HepG2 (cell line): ENCODE measurements at regions not wholly inside any gene's neighbourhood (a gene's known extent, or its start where the extent isn't known, plus 50 kb on each side); places are given as distances from the start of the nearest gene placed in this dataset.

ENCODE experiments used
- ATAC-seq: fragments of 200-7000 bp; cut with Tn5 transposase; 3 replicates; pipeline ENCODE4 v1.9.1; 2020; ENCODE audit warnings: mild to moderate bottlenecking, moderate library complexity
- BruUV-seq: library from RNA; stranded (reverse); fragments of 400-500 nt; replicated peaks from 2 replicates; lab custom pipeline; 2021; lab: Mats Ljungman, UMichigan
- CTCF ChIA-PET: fragments of 300-600 bp; formaldehyde crosslinking; extraction: SDS; loops from one replicate; lab custom pipeline; 2021; ENCODE audit warnings: low total read pairs, inconsistent platforms, low intra/inter-chr PET ratio; lab: Yijun Ruan, JAX
- POLR2A ChIA-PET: fragments of 350-600 bp; sonication (Branson Sonifier 250); formaldehyde crosslinking; loops from one replicate; lab custom pipeline; 2020; ENCODE audit warnings: antibody characterized with exemption, inconsistent platforms; lab: Yijun Ruan, JAX
- DNase-seq: peaks from one replicate; pipeline ENCODE4 v3.0.0-alpha.2; 2015; ENCODE audit warnings: low spot score
- FAIRE-seq: peaks from 3 replicates; lab custom pipeline; 2011; peaks lifted over from hg19 to GRCh38; lab: Jason Lieb, UNC
- H2AFZ ChIP-seq: one replicate; pipeline ENCODE4 v1.6.1; 2011; ENCODE audit warnings: low read length, inconsistent platforms
- H3K27ac ChIP-seq: fragments of 300-600 bp; 3 replicates; pipeline ENCODE4 v1.8.0; 2011; ENCODE audit warnings: mixed run types, mild to moderate bottlenecking, mixed read lengths, low read length, inconsistent platforms; ENCODE audit not compliant: insufficient read depth; ENCODE audit errors: extremely low read length
- H3K27me3 ChIP-seq, 2 experiments: fragments of 200-600 bp in 1 of 2; 2 replicates in 1 of 2; 3 replicates in 1 of 2; pipeline versions ENCODE4 v1.6.0 to v1.8.0; 2011; ENCODE audit warnings: low read length in 2 of 2, mild to moderate bottlenecking in 2 of 2, moderate library complexity in 2 of 2, inconsistent platforms in 1 of 2; ENCODE audit not compliant: insufficient read depth in 2 of 2, control insufficient read depth in 1 of 2
- H3K36me3 ChIP-seq, 2 experiments: fragments of 200-600 bp in 1 of 2; replicated peaks in 1 of 2; 2 replicates in 1 of 2; 3 replicates in 1 of 2; pipeline versions ENCODE4 v1.5.1 to v1.8.0; 2011; ENCODE audit warnings: low read length in 2 of 2, inconsistent platforms in 1 of 2; ENCODE audit not compliant: insufficient read depth in 2 of 2, control insufficient read depth in 1 of 2
- H3K4me1 ChIP-seq: 2 replicates; pipeline ENCODE4 v1.5.1; 2012; ENCODE audit warnings: low read length, inconsistent platforms; ENCODE audit not compliant: insufficient read depth
- H3K4me2 ChIP-seq: 2 replicates; pipeline ENCODE4 v1.6.0; 2011; ENCODE audit warnings: low read depth, low read length, inconsistent platforms
- H3K4me3 ChIP-seq, 3 experiments: fragments of 200-600 bp in 1 of 3; sonication (generic), shearing (Covaris generic) in 1 of 3; replicated peaks in 1 of 3; 2 replicates each; pipeline ENCODE4 v1.5.1; 2011 to 2016; ENCODE audit warnings: low read length in 3 of 3, inconsistent platforms in 2 of 3, low read depth in 2 of 3, mild to moderate bottlenecking in 2 of 3, control low read depth in 1 of 3, mixed read lengths in 1 of 3; ENCODE audit not compliant: insufficient read depth in 1 of 3
- H3K79me2 ChIP-seq: one replicate; pipeline ENCODE4 v1.6.1; 2011; ENCODE audit warnings: low read length, inconsistent platforms; ENCODE audit not compliant: insufficient read depth
- H3K9ac ChIP-seq: 2 replicates; pipeline ENCODE4 v1.6.0; 2011; ENCODE audit warnings: mild to moderate bottlenecking, low read depth, low read length, inconsistent platforms; ENCODE audit not compliant: insufficient read depth
- H3K9me3 ChIP-seq: 2 replicates; pipeline ENCODE4 v1.5.1; 2012; ENCODE audit warnings: mild to moderate bottlenecking, low read length
- H4K20me1 ChIP-seq: 2 replicates; pipeline ENCODE4 v1.6.0; 2011; ENCODE audit warnings: inconsistent platforms, mild to moderate bottlenecking, low read length, moderate library complexity; ENCODE audit not compliant: insufficient read depth
- AHR ChIP-seq: IDR thresholded peaks from 2 replicates; pipeline ENCODE4 v1.6.1; 2018; ENCODE audit warnings: missing genetic modification reagents, missing compliant biosample characterization
- CCAR2 ChIP-seq: fragments of 200-400 bp; formaldehyde crosslinking; optimal IDR thresholded peaks from 2 replicates; pipeline ENCODE3; 2018; ENCODE audit warnings: low read depth, mild to moderate bottlenecking, low read length, moderate library complexity
- EED ChIP-seq: sonication (generic); formaldehyde crosslinking; IDR thresholded peaks from 2 replicates; pipeline ENCODE4 v1.5.0; 2020; ENCODE audit warnings: mild to moderate bottlenecking, missing genetic modification reagents
- ETV5 ChIP-seq: IDR thresholded peaks from 2 replicates; pipeline ENCODE4 v1.6.1; 2018; ENCODE audit warnings: missing biosample characterization, missing genetic modification reagents, inconsistent platforms, borderline replicate concordance
- KLF6 ChIP-seq: IDR thresholded peaks from 2 replicates; pipeline ENCODE4 v1.8.0; 2016; ENCODE audit warnings: missing biosample characterization, missing genetic modification reagents
- LCORL ChIP-seq, 2 experiments: fragments of 450-650 bp in 1 of 2; sonication (generic) in 1 of 2; formaldehyde crosslinking in 1 of 2; IDR thresholded peaks; 2 replicates each; pipeline versions ENCODE4 v1.5.0 to v1.6.1; 2017 to 2020; ENCODE audit warnings: antibody characterized with exemption in 1 of 2, missing genetic modification reagents in 1 of 2
- RNF2 ChIP-seq: fragments of 450-650 bp; conservative IDR thresholded peaks from 2 replicates; pipeline ENCODE4 v1.6.1; 2016; ENCODE audit warnings: low read depth
- SMAD9 ChIP-seq: sonication (generic); formaldehyde crosslinking; IDR thresholded peaks from 2 replicates; pipeline ENCODE4 v1.5.1; 2020; ENCODE audit warnings: mild to moderate bottlenecking, missing genetic modification reagents
- SNAI1 ChIP-seq: sonication (generic); formaldehyde crosslinking; IDR thresholded peaks from 2 replicates; pipeline ENCODE4 v1.5.0; 2020; ENCODE audit warnings: mild to moderate bottlenecking, missing genetic modification reagents, borderline replicate concordance
- ZBTB7A ChIP-seq: sonication (generic); formaldehyde crosslinking; IDR thresholded peaks from 2 replicates; pipeline ENCODE4 v1.8.0; 2022; ENCODE audit warnings: mild to moderate bottlenecking, missing genetic modification reagents
- ZHX1 ChIP-seq: sonication (generic); formaldehyde crosslinking; IDR thresholded peaks from 2 replicates; pipeline ENCODE4 v1.8.1; 2022; ENCODE audit warnings: low read depth, mild to moderate bottlenecking, missing genetic modification reagents
- ZNF205 ChIP-seq: IDR thresholded peaks from 2 replicates; pipeline ENCODE4 v1.6.1; 2018; ENCODE audit warnings: missing biosample characterization, missing genetic modification reagents
- ZNF331 ChIP-seq: sonication (generic); formaldehyde crosslinking; IDR thresholded peaks from 2 replicates; pipeline ENCODE4 v1.4.0; 2020; ENCODE audit warnings: missing genetic modification reagents
- ZNF335 ChIP-seq: sonication (generic); formaldehyde crosslinking; IDR thresholded peaks from 2 replicates; pipeline ENCODE4 v1.4.0; 2020; ENCODE audit warnings: missing genetic modification reagents
- ZNF350 ChIP-seq: sonication (generic); formaldehyde crosslinking; IDR thresholded peaks from 2 replicates; pipeline ENCODE4 v1.4.0; 2020; ENCODE audit warnings: mild to moderate bottlenecking, low read depth, missing genetic modification reagents, borderline replicate concordance
- ZNF431 ChIP-seq: sonication (generic); formaldehyde crosslinking; IDR thresholded peaks from 2 replicates; pipeline ENCODE4 v1.9.0; 2022; ENCODE audit warnings: missing genetic modification reagents, low read depth, mild to moderate bottlenecking, borderline replicate concordance
- ZNF552 ChIP-seq: sonication (generic); formaldehyde crosslinking; IDR thresholded peaks from 2 replicates; pipeline ENCODE4 v1.9.0; 2022; ENCODE audit warnings: missing genetic modification reagents, mild to moderate bottlenecking, borderline replicate concordance
- ZNF567 ChIP-seq: sonication (generic); formaldehyde crosslinking; IDR thresholded peaks from 2 replicates; pipeline ENCODE4 v1.8.1; 2023; ENCODE audit warnings: mild to moderate bottlenecking, missing genetic modification reagents, borderline replicate concordance
- ZNF614 ChIP-seq: IDR thresholded peaks from 2 replicates; pipeline ENCODE4 v1.6.1; 2018; ENCODE audit warnings: missing biosample characterization, missing genetic modification reagents, inconsistent platforms, borderline replicate concordance
- ZNF644 ChIP-seq: IDR thresholded peaks from 2 replicates; pipeline ENCODE4 v1.6.1; 2016; ENCODE audit warnings: low read depth
- WGBS: methylation state at CpG from one replicate; pipeline ENCODE4 v1.1.6; 2017; ENCODE audit warnings: low lambda C conversion rate; 5-methylcytosine and 5-hydroxymethylcytosine counted together
- in situ Hi-C: cut with HindIII; loops from 2 replicates; pipeline ENCODE4 v1.10.0; 2017; ENCODE audit warnings: low pct_unique_long_range_greater_than_20kb; ENCODE audit not compliant: extremely low pct_ligation_motif_present
- intact Hi-C: fragments of 100-400 bp; cut with micrococcal nuclease; formaldehyde crosslinking; loops from one replicate; pipeline ENCODE4 v1.10.0; 2022; ENCODE audit not compliant: unreplicated experiment
- TF ChIP-seq, protein P1 (sequence below): sonication (generic); formaldehyde crosslinking; IDR thresholded peaks from 2 replicates; pipeline ENCODE4 v1.8.1; 2023; ENCODE audit warnings: missing genetic modification reagents, inconsistent platforms, borderline replicate concordance

GRCh38 chr7:85805656-85806055 lies 618.8 kb upstream of the SEMA3D start:
- no peak for DNase-seq

DNA sequence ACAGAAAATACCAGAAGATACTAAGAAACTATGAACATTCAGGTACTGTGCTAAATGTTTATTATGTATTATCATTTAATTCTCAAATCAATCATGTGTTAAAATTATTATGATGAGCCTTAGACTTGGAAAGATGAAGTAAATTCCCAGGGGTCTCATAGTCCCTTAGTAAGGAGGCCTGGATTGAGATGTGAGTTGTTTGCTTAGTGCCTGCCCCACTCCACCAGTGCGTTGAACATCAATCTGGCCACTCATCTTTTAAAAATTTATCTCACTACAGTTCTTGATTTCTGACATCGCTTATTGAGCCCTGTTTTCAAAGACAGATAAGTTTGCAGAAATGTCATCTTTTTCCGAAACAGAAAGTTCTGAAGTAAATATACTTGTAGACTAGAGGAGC lies 618.4 kb upstream of the SEMA3D start:
- Histone ChIP-seq H3K4me1 (no peaks in the 10 kb centered on the region), H3K27ac (no peak overlapping the region), H3K79me2 (no peaks in the 10 kb centered on the region), H3K36me3 (no peaks in the 10 kb centered on the region), H4K20me1 (no peaks in the 10 kb centered on the region), H3K9me3 (no peaks in the 10 kb centered on the region), H2AFZ (no peak overlapping the region), H3K4me2 (no peak overlapping the region), H3K9ac (no peak overlapping the region), H3K4me3 (no peak overlapping the region), H3K27me3 (no peaks in the 10 kb centered on the region)
- ChIA-PET POLR2A (no interaction called here), CTCF (no interaction called here)
- FAIRE-seq, result no peak
- no peak for DNase-seq
- no peak for ATAC-seq
- intact Hi-C loops (no loop called here), in situ Hi-C loops (no loop called here)
- no TSS peak for BruUV-seq
- WGBS, result 4% methylated on average over 3 of the region's 3 CpGs
- no peak for TF ChIP-seq ZNF335 (CRISPR knock-in tag)
- TF ChIP-seq, protein P1, sequence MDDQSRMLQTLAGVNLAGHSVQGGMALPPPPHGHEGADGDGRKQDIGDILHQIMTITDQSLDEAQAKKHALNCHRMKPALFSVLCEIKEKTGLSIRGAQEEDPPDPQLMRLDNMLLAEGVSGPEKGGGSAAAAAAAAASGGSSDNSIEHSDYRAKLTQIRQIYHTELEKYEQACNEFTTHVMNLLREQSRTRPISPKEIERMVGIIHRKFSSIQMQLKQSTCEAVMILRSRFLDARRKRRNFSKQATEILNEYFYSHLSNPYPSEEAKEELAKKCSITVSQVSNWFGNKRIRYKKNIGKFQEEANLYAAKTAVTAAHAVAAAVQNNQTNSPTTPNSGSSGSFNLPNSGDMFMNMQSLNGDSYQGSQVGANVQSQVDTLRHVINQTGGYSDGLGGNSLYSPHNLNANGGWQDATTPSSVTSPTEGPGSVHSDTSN (CRISPR knock-in tag), result no peak
- TF ChIP-seq ZNF614 (CRISPR knock-in tag), result no peak
- TF ChIP-seq AHR, result no peak
- no peak for TF ChIP-seq ZHX1 (CRISPR knock-in tag)
- no peak for TF ChIP-seq EED (CRISPR knock-in tag)
- no peak for TF ChIP-seq SNAI1 (CRISPR knock-in tag)
- no peak for TF ChIP-seq RNF2
- no peak for TF ChIP-seq ZBTB7A
- no peak for TF ChIP-seq ZNF205 (CRISPR knock-in tag)
- TF ChIP-seq LCORL (IDR thresholded peaks at IDR 0.05), result no peak
- TF ChIP-seq LCORL (CRISPR knock-in tag; IDR thresholded peaks at IDR 0.05), result no peak
- no peak for TF ChIP-seq ZNF350 (CRISPR knock-in tag)
- no peak for TF ChIP-seq ZNF331
- TF ChIP-seq CCAR2, result no peak
- TF ChIP-seq ZNF644 (CRISPR knock-in tag), result no peak

More at GRCh38 chr7:85805656-85806055, 618.8 kb upstream of the SEMA3D start:
- no peak overlapping the region for H3K4me3 ChIP-seq
- intact Hi-C loops (no loop called here), in situ Hi-C loops (no loop called here)
- no peaks in the 10 kb centered on the region for H4K20me1 ChIP-seq
- no peaks in the 10 kb centered on the region for H3K36me3 ChIP-seq
- no peaks in the 10 kb centered on the region for H3K4me1 ChIP-seq
- BruUV-seq, result no TSS peak
- TF ChIP-seq ZNF567 (CRISPR knock-in tag) (no peak), ZNF431 (CRISPR knock-in tag) (no peak), KLF6 (CRISPR knock-in tag) (no peak), ZNF552 (CRISPR knock-in tag) (no peak), ETV5 (CRISPR knock-in tag) (no peak), SMAD9 (CRISPR knock-in tag) (no peak)
- H3K79me2 ChIP-seq, result no peaks in the 10 kb centered on the region
- FAIRE-seq (no peak), ATAC-seq (no peak)
- CTCF ChIA-PET, result no interaction called here
- no peak overlapping the region for H2AFZ ChIP-seq
- no peak overlapping the region for H3K27ac ChIP-seq
- POLR2A ChIA-PET, result no interaction called here
- H3K9me3 ChIP-seq, result no peaks in the 10 kb centered on the region
- no peaks in the 10 kb centered on the region for H3K27me3 ChIP-seq
- no peak overlapping the region for H3K9ac ChIP-seq
- H3K4me2 ChIP-seq, result no peak overlapping the region
